ENCODE measurements at regions not wholly inside any gene's neighbourhood (a gene's known extent, or its start where the extent isn't known, plus 50 kb on each side); places are given as distances from the start of the nearest gene placed in this dataset.

DNA sequence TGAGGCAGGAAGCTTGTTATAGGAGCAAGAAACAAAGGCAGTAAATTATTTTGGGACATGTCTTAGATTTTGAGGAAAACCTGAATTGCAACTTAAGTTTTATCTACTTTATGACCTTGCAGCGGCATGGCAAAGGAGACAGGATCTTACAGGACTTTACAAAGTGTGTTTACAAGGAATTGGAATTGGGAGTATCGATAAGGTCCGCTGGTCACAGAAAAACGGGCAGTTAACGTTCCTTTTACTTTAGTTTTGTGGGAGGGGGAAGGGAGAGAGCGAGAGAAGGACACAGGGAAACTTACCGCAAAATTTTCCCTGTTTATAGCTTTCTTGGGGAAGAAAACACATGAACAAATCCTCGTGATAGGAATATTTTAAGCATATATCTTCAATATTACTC is 1607.2 kb downstream of the GRIK2 start:
- no peak for TF ChIP-seq RAD21 (IDR thresholded peaks at IDR 0.05)
- TF ChIP-seq CTCF (IDR thresholded peaks at IDR 0.05; ENCODE audit: low read depth, low read length, missing input control) = no peak
- TF ChIP-seq, protein P1, sequence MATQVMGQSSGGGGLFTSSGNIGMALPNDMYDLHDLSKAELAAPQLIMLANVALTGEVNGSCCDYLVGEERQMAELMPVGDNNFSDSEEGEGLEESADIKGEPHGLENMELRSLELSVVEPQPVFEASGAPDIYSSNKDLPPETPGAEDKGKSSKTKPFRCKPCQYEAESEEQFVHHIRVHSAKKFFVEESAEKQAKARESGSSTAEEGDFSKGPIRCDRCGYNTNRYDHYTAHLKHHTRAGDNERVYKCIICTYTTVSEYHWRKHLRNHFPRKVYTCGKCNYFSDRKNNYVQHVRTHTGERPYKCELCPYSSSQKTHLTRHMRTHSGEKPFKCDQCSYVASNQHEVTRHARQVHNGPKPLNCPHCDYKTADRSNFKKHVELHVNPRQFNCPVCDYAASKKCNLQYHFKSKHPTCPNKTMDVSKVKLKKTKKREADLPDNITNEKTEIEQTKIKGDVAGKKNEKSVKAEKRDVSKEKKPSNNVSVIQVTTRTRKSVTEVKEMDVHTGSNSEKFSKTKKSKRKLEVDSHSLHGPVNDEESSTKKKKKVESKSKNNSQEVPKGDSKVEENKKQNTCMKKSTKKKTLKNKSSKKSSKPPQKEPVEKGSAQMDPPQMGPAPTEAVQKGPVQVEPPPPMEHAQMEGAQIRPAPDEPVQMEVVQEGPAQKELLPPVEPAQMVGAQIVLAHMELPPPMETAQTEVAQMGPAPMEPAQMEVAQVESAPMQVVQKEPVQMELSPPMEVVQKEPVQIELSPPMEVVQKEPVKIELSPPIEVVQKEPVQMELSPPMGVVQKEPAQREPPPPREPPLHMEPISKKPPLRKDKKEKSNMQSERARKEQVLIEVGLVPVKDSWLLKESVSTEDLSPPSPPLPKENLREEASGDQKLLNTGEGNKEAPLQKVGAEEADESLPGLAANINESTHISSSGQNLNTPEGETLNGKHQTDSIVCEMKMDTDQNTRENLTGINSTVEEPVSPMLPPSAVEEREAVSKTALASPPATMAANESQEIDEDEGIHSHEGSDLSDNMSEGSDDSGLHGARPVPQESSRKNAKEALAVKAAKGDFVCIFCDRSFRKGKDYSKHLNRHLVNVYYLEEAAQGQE (IDR thresholded peaks at IDR 0.05) = no peak
- TF ChIP-seq YY1 (IDR thresholded peaks at IDR 0.05) = no peak
- no peak for TF ChIP-seq NR2F2 (IDR thresholded peaks at IDR 0.05)
- TF ChIP-seq, protein P2, sequence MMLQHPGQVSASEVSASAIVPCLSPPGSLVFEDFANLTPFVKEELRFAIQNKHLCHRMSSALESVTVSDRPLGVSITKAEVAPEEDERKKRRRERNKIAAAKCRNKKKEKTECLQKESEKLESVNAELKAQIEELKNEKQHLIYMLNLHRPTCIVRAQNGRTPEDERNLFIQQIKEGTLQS (IDR thresholded peaks at IDR 0.05) = no peak
- no peak for TF ChIP-seq SP1 (IDR thresholded peaks at IDR 0.05)

Measured in liver (tissue), 3 donors.